Natural killer cell (primary cell): ENCODE measurements at regions not wholly inside any gene's neighbourhood (a gene's known extent, or its start where the extent isn't known, plus 50 kb on each side); places are given as distances from the start of the nearest gene placed in this dataset.

ENCODE experiments used
- ATAC-seq, 3 donors: fragments of 150-1000 bp in 2 of 3; fragments of 200-7000 bp in 1 of 3; cut with Tn5 transposase; 1 replicate in 1 of 3; 2 replicates in 2 of 3; pipeline ENCODE4 v1.10.0; 2021; ENCODE audit warnings: mild to moderate bottlenecking in 2 of 3, moderate library complexity in 2 of 3
- DNase-seq, 2 donors: peaks; one replicate each; pipeline versions ENCODE4 v3.0.0 to v3.0.0-alpha.2; 2013 to 2021; ENCODE audit warnings: mixed read lengths in 1 of 2
- H3K27ac ChIP-seq: one replicate; pipeline ENCODE4 v1.5.1; 2013; ENCODE audit warnings: mild to moderate bottlenecking, low read length
- H3K27me3 ChIP-seq: one replicate; pipeline ENCODE4 v1.6.1; 2013; ENCODE audit warnings: low read length; ENCODE audit not compliant: control insufficient read depth, insufficient read depth
- H3K36me3 ChIP-seq: one replicate; pipeline ENCODE4 v1.6.1; 2013; ENCODE audit warnings: low read length; ENCODE audit not compliant: control insufficient read depth, insufficient read depth
- H3K4me1 ChIP-seq: one replicate; pipeline ENCODE4 v1.6.1; 2013; ENCODE audit warnings: low read length; ENCODE audit not compliant: control insufficient read depth, insufficient read depth
- H3K4me3 ChIP-seq: one replicate; pipeline ENCODE4 v1.5.1; 2013; ENCODE audit warnings: low read length
- H3K9me3 ChIP-seq: one replicate; pipeline ENCODE4 v1.6.1; 2013; ENCODE audit warnings: low read length; ENCODE audit not compliant: control insufficient read depth, insufficient read depth
- H3K27ac Mint-ChIP-seq, 2 donors: one replicate each; pipeline ENCODE4 v1.8.0; 2022; ENCODE audit warnings: mild to moderate bottlenecking in 2 of 2, mixed read lengths in 2 of 2, moderate library complexity in 1 of 2
- H3K27me3 Mint-ChIP-seq, 2 donors: one replicate each; pipeline ENCODE4 v1.8.0; 2022; ENCODE audit warnings: low read depth in 2 of 2, mixed read lengths in 2 of 2
- H3K36me3 Mint-ChIP-seq: one replicate; pipeline ENCODE4 v1.8.0; 2022; ENCODE audit warnings: mixed read lengths
- H3K4me1 Mint-ChIP-seq, 2 donors: one replicate each; pipeline ENCODE4 v1.8.0; 2022; ENCODE audit warnings: mixed read lengths in 2 of 2
- H3K4me3 Mint-ChIP-seq: one replicate; pipeline ENCODE4 v1.8.0; 2022; ENCODE audit warnings: mild to moderate bottlenecking, moderate library complexity, mixed read lengths
- H3K9me3 Mint-ChIP-seq, 2 donors: one replicate each; pipeline ENCODE4 v1.8.0; 2022; ENCODE audit warnings: mixed read lengths in 2 of 2
- WGBS: methylation state at CpG from one replicate; pipeline ENCODE4 v1.1.7; 2013; ENCODE audit warnings: missing lambda C conversion rate; ENCODE audit not compliant: insufficient coverage; 5-methylcytosine and 5-hydroxymethylcytosine counted together
- intact Hi-C: fragments of 100-400 bp; cut with micrococcal nuclease; formaldehyde crosslinking; loops from one replicate; pipeline ENCODE4 v1.14.2; 2022
- TF ChIP-seq, protein P1 (sequence below): fragments of 200-600 bp; IDR thresholded peaks from one replicate; pipeline ENCODE4 v1.8.0; 2022; ENCODE audit warnings: antibody characterized with exemption

DNA sequence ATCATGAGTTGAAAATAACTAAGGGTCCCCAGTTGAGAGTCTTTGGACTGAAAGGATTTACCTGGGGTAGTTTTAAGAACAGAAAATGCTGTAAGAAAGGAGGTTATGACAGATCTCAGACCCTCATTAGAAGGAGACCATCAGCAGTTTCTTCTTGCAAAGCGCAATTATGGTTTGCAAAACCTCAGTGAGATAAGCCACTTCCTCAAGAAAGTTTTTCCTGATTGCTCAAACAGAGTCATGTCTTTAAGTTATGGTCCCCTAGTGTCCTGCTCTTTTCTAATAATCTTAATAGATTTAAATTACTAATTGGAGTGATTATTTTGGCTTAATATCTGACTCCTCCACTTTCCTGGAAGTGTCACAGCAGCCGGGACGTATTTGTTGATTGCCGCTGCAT, 293.2 kb upstream of the KLF4 start:
- no peak overlapping the region for H3K27ac ChIP-seq
- 76% methylated on average over 4 of the region's 4 CpGs for WGBS

DNA sequence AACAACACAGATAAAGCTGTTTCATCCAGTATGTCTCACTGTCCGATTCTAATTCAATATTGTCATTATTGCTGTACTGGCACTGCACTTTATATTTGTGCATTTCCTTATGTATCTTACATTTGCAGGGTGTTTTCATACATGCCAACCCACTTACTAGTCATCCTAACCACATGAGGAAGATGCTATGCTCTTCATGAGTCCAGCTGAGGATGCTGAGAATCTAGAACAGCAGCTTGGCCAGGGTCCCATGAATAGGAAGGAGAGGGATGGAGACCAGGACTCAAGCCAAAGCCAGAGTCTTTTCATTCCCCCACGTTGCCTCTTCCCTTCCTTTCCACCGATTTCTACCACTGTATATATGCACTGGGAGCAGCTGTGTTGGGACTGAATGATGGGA, 292.8 kb upstream of the KLF4 start:
- intact Hi-C loops: no loop called here

More for the DNA sequence above, 293.2 kb upstream of the KLF4 start:
- peaks cover 6% of the 10 kb centered on the region in 2 donors for H3K4me1 Mint-ChIP-seq
- Histone ChIP-seq H3K9me3 (no peaks in the 10 kb centered on the region), H3K4me3 (no peak overlapping the region), H3K36me3 (no peaks in the 10 kb centered on the region), H3K27me3 (no peaks in the 10 kb centered on the region), H3K4me1 (no peaks in the 10 kb centered on the region)
- H3K27ac Mint-ChIP-seq: no peak overlapping the region
- H3K9me3 Mint-ChIP-seq: no peaks in the 10 kb centered on the region
- TF ChIP-seq, protein P1, sequence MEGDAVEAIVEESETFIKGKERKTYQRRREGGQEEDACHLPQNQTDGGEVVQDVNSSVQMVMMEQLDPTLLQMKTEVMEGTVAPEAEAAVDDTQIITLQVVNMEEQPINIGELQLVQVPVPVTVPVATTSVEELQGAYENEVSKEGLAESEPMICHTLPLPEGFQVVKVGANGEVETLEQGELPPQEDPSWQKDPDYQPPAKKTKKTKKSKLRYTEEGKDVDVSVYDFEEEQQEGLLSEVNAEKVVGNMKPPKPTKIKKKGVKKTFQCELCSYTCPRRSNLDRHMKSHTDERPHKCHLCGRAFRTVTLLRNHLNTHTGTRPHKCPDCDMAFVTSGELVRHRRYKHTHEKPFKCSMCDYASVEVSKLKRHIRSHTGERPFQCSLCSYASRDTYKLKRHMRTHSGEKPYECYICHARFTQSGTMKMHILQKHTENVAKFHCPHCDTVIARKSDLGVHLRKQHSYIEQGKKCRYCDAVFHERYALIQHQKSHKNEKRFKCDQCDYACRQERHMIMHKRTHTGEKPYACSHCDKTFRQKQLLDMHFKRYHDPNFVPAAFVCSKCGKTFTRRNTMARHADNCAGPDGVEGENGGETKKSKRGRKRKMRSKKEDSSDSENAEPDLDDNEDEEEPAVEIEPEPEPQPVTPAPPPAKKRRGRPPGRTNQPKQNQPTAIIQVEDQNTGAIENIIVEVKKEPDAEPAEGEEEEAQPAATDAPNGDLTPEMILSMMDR: no peak
- ATAC-seq (no peak), DNase-seq (no peak)
- no peak overlapping the region for H3K4me3 Mint-ChIP-seq
- no peaks in the 10 kb centered on the region for H3K27me3 Mint-ChIP-seq
- intact Hi-C loops: no loop called here
- H3K36me3 Mint-ChIP-seq: no peaks in the 10 kb centered on the region

DNA sequence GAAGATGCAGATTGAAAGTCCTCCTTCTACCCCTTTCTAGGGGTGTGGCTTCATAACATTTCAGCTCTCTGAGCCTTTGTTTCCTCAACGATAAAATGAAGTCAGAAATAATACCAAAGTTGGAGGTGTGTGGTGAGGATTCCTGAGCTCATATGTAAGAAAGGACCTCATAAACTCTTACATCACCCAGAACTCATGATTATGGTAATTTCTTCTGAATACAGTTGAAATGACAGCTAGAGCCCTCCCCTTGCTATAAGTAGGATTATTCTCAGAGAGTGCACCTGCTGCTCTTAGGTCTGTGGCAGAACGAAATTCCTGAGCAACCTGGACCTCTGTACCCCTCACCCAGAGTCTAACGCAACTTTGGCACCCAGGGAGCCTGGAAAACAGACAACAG, 291.4 kb upstream of the KLF4 start:
- Mint-ChIP-seq H3K9me3 (no peaks in the 10 kb centered on the region), H3K36me3 (no peaks in the 10 kb centered on the region), H3K27ac (no peak overlapping the region), H3K27me3 (no peaks in the 10 kb centered on the region), H3K4me3 (no peak overlapping the region), H3K4me1 (peaks cover 6% of the 10 kb centered on the region in 2 donors)
- H3K27ac ChIP-seq: no peak overlapping the region
- 77% methylated on average over 2 of the region's 3 CpGs for WGBS
- no peak for DNase-seq
- no peaks in the 10 kb centered on the region for H3K9me3 ChIP-seq
- TF ChIP-seq, protein P1: no peak
- no peaks in the 10 kb centered on the region for H3K27me3 ChIP-seq
- no peaks in the 10 kb centered on the region for H3K4me1 ChIP-seq
- no peak overlapping the region for H3K4me3 ChIP-seq
- intact Hi-C loops: no loop called here
- no peaks in the 10 kb centered on the region for H3K36me3 ChIP-seq
- no peak for ATAC-seq

More for the DNA sequence above, 292.8 kb upstream of the KLF4 start:
- Mint-ChIP-seq H3K9me3 (no peaks in the 10 kb centered on the region), H3K36me3 (no peaks in the 10 kb centered on the region), H3K27me3 (no peaks in the 10 kb centered on the region), H3K27ac (no peak overlapping the region), H3K4me1 (peaks cover 6% of the 10 kb centered on the region in 2 donors), H3K4me3 (no peak overlapping the region)
- no peaks in the 10 kb centered on the region for H3K9me3 ChIP-seq
- H3K4me3 ChIP-seq: no peak overlapping the region
- no peak for DNase-seq
- H3K4me1 ChIP-seq: no peaks in the 10 kb centered on the region
- ATAC-seq: no peak
- no peak overlapping the region for H3K27ac ChIP-seq
- H3K36me3 ChIP-seq: no peaks in the 10 kb centered on the region
- no peaks in the 10 kb centered on the region for H3K27me3 ChIP-seq
- WGBS: 71% methylated on average over 1 of the region's 3 CpGs
- TF ChIP-seq, protein P1: no peak

DNA sequence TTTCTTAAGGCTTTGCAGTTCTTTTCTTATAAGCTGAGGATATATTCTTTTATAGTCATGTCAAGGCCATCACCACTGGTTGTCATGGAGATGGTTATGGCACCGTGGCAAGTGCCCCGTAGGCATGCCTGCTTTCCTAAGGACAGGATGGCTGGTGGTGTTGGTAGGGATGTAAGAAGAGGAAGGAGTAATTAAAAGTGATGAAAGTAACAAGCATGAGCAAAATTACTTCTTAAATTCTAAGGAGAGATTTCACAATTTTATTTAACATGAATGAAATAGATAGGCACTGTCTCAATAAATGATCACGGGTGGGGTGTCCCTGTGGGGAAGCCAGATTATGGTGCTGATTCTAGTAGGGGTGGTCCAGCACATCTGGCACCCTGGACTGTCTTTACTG, 290.2 kb upstream of the KLF4 start:
- Mint-ChIP-seq H3K36me3 (no peaks in the 10 kb centered on the region), H3K27me3 (no peaks in the 10 kb centered on the region), H3K27ac (no peak overlapping the region), H3K4me1 (peaks cover 6% of the 10 kb centered on the region in 2 donors), H3K4me3 (no peak overlapping the region), H3K9me3 (no peaks in the 10 kb centered on the region)
- ATAC-seq: no peak
- TF ChIP-seq, protein P1: no peak
- H3K27me3 ChIP-seq: no peaks in the 10 kb centered on the region
- H3K4me1 ChIP-seq: no peaks in the 10 kb centered on the region
- no peaks in the 10 kb centered on the region for H3K36me3 ChIP-seq
- intact Hi-C loops: no loop called here
- H3K4me3 ChIP-seq: no peak overlapping the region
- no peaks in the 10 kb centered on the region for H3K9me3 ChIP-seq
- WGBS: 87% methylated on average over 3 of the region's 3 CpGs
- no peak overlapping the region for H3K27ac ChIP-seq
- DNase-seq: no peak
